Neural cell (in vitro differentiated cells): ENCODE measurements at regions not wholly inside any gene's neighbourhood (a gene's known extent, or its start where the extent isn't known, plus 50 kb on each side); places are given as distances from the start of the nearest gene placed in this dataset.

Source experiments
- H2AFZ ChIP-seq: fragments of 200-600, 300-800 bp; sonication (generic), shearing (Covaris generic); 2 replicates; pipeline ENCODE4 v1.6.0; 2014; ENCODE audit warnings: low read depth, mild to moderate bottlenecking, antibody characterized with exemption, low read length, moderate library complexity
- H3F3A ChIP-seq: fragments of 200-600 bp; shearing (Covaris generic); 2 replicates; pipeline ENCODE4 v1.6.1; 2016; ENCODE audit warnings: mild to moderate bottlenecking, moderate library complexity, mixed read lengths, antibody characterized with exemption, low read length; ENCODE audit not compliant: insufficient read depth, poor library complexity, severe bottlenecking
- H3K27ac ChIP-seq: fragments of 200-600, 300-800 bp; sonication (generic), shearing (Covaris generic); 2 replicates; pipeline ENCODE4 v1.5.1; 2014; ENCODE audit warnings: mild to moderate bottlenecking, low read length, moderate library complexity
- H3K27me3 ChIP-seq: fragments of 300-800, 200-600 bp; sonication (generic), shearing (Covaris generic); 2 replicates; pipeline ENCODE4 v1.6.0; 2014; ENCODE audit warnings: mild to moderate bottlenecking, low read depth, low read length, moderate library complexity; ENCODE audit not compliant: insufficient read depth
- H3K36me3 ChIP-seq: fragments of 300-800, 200-600 bp; sonication (generic), shearing (Covaris generic); 2 replicates; pipeline ENCODE4 v1.5.1; 2014; ENCODE audit warnings: mild to moderate bottlenecking, antibody characterized with exemption, low read length, moderate library complexity; ENCODE audit not compliant: insufficient read depth
- H3K4me2 ChIP-seq: fragments of 300-800, 200-600 bp; sonication (generic), shearing (Covaris generic); 2 replicates; pipeline ENCODE4 v1.6.0; 2014; ENCODE audit warnings: mild to moderate bottlenecking, low read length
- H3K4me3 ChIP-seq: fragments of 300-800, 200-600 bp; sonication (generic), shearing (Covaris generic); 2 replicates; pipeline ENCODE4 v1.5.1; 2014; ENCODE audit warnings: mild to moderate bottlenecking, low read length, moderate library complexity
- H3K79me2 ChIP-seq: fragments of 200-600 bp; shearing (Covaris generic); replicated peaks from 2 replicates; pipeline ENCODE4 v1.6.0; 2014; ENCODE audit warnings: mild to moderate bottlenecking, low read length, moderate library complexity; ENCODE audit not compliant: insufficient read depth
- H3K9ac ChIP-seq: fragments of 300-800, 200-600 bp; sonication (generic), shearing (Covaris generic); 2 replicates; pipeline ENCODE4 v1.6.1; 2016; ENCODE audit warnings: mild to moderate bottlenecking, low read length, mixed read lengths
- H3K9me2 ChIP-seq: fragments of 200-600 bp; shearing (Covaris generic); 2 replicates; pipeline ENCODE4 v1.6.1; 2016; ENCODE audit warnings: mild to moderate bottlenecking, low read length, mixed read lengths; ENCODE audit not compliant: insufficient read depth
- H3K9me3 ChIP-seq: fragments of 200-600, 300-800 bp; sonication (generic), shearing (Covaris generic); 2 replicates; pipeline ENCODE4 v1.6.1; 2016; ENCODE audit warnings: mild to moderate bottlenecking, mixed run types, low read length, moderate library complexity, mixed read lengths
- H4K20me1 ChIP-seq: fragments of 200-600 bp; shearing (Covaris generic); 2 replicates; pipeline ENCODE4 v1.6.1; 2016; ENCODE audit warnings: mild to moderate bottlenecking, mixed run types; ENCODE audit not compliant: insufficient read depth
- EZH2 ChIP-seq: fragments of 200-600, 300-800 bp; shearing (Covaris generic), sonication (generic); IDR thresholded peaks from 2 replicates; pipeline ENCODE4 v1.6.1; 2014; ENCODE audit warnings: antibody characterized with exemption, low read length, borderline replicate concordance, mild to moderate bottlenecking; ENCODE audit not compliant: insufficient read depth, poor library complexity, severe bottlenecking
- MXI1 ChIP-seq: fragments of 450-650 bp; conservative IDR thresholded peaks from 2 replicates; pipeline ENCODE4 v1.6.1; 2014; ENCODE audit warnings: antibody characterized with exemption, mild to moderate bottlenecking; ENCODE audit not compliant: poor library complexity, severe bottlenecking
- POLR2AphosphoS5 ChIP-seq: IDR thresholded peaks from 2 replicates; pipeline ENCODE4 v1.6.1; 2012
- RAD21 ChIP-seq: fragments of 450-650 bp; conservative IDR thresholded peaks from 2 replicates; pipeline ENCODE4 v1.6.1; 2014; ENCODE audit warnings: antibody characterized with exemption, mild to moderate bottlenecking, moderate library complexity
- TF ChIP-seq, protein P1 (sequence below): IDR thresholded peaks from 2 replicates; pipeline ENCODE4 v1.6.1; 2012; ENCODE audit warnings: borderline replicate concordance
- TF ChIP-seq, protein P2 (sequence below): fragments of 450-650 bp; IDR thresholded peaks from 2 replicates; pipeline ENCODE4 v1.5.1; 2014; ENCODE audit warnings: antibody characterized with exemption, mild to moderate bottlenecking, moderate library complexity; ENCODE audit not compliant: poor library complexity, severe bottlenecking

DNA sequence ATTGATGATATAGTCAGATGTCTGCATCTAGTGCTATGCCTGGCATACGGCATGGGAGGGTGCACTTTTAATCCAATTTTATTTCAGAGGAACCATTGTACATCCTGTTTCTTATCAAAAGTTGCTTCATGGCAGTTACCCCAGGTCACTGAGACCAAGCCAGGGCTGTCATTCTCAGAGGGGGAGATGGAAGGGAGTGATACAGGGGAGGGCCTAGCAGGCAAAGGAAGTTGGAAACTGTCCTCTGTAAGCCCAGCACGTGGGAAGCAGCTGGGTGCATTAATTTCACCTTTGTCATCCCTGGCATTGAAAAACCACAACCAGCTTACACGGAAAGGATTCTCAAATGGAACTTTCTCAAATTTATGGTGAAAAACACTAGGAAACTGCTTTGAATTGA lies 458.7 kb upstream of the ADAMTS5 start:
- no peak overlapping the region for H3K4me3 ChIP-seq

DNA sequence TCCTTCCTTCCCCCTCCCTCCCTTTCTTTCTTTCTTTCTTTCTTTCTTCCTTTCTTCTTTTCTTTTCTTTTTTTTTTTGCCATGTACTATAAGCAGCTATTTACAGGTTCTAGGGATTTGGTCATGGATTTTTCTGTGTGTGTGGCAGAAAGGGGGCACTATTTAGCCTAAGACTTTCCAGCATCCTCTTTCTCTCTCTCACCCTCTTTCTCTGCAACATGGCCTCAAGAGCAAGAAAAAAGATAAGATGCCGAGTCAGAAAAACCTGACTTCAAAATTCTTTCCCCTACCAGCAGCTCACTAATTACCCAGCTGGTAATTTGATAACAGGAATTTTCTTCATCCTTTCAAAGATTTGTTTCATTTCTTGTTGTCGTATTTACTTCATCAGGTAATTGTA lies 458.3 kb upstream of the ADAMTS5 start:
- Histone ChIP-seq H3K9ac (no peak overlapping the region), H2AFZ (no peak overlapping the region), H3K4me3 (no peak overlapping the region), H3K36me3 (no peaks in the 10 kb centered on the region), H3K27ac (no peak overlapping the region), H3K9me3 (no peaks in the 10 kb centered on the region), H4K20me1 (no peaks in the 10 kb centered on the region), H3K27me3 (no peaks in the 10 kb centered on the region), H3K9me2 (no peaks in the 10 kb centered on the region), H3K4me2 (no peak overlapping the region), H3K79me2 (no peaks in the 10 kb centered on the region), H3F3A (no peaks in the 10 kb centered on the region)
- TF ChIP-seq, protein P1, sequence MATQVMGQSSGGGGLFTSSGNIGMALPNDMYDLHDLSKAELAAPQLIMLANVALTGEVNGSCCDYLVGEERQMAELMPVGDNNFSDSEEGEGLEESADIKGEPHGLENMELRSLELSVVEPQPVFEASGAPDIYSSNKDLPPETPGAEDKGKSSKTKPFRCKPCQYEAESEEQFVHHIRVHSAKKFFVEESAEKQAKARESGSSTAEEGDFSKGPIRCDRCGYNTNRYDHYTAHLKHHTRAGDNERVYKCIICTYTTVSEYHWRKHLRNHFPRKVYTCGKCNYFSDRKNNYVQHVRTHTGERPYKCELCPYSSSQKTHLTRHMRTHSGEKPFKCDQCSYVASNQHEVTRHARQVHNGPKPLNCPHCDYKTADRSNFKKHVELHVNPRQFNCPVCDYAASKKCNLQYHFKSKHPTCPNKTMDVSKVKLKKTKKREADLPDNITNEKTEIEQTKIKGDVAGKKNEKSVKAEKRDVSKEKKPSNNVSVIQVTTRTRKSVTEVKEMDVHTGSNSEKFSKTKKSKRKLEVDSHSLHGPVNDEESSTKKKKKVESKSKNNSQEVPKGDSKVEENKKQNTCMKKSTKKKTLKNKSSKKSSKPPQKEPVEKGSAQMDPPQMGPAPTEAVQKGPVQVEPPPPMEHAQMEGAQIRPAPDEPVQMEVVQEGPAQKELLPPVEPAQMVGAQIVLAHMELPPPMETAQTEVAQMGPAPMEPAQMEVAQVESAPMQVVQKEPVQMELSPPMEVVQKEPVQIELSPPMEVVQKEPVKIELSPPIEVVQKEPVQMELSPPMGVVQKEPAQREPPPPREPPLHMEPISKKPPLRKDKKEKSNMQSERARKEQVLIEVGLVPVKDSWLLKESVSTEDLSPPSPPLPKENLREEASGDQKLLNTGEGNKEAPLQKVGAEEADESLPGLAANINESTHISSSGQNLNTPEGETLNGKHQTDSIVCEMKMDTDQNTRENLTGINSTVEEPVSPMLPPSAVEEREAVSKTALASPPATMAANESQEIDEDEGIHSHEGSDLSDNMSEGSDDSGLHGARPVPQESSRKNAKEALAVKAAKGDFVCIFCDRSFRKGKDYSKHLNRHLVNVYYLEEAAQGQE, result no peak
- no peak for TF ChIP-seq RAD21
- TF ChIP-seq POLR2AphosphoS5, result no peak
- TF ChIP-seq, protein P2, sequence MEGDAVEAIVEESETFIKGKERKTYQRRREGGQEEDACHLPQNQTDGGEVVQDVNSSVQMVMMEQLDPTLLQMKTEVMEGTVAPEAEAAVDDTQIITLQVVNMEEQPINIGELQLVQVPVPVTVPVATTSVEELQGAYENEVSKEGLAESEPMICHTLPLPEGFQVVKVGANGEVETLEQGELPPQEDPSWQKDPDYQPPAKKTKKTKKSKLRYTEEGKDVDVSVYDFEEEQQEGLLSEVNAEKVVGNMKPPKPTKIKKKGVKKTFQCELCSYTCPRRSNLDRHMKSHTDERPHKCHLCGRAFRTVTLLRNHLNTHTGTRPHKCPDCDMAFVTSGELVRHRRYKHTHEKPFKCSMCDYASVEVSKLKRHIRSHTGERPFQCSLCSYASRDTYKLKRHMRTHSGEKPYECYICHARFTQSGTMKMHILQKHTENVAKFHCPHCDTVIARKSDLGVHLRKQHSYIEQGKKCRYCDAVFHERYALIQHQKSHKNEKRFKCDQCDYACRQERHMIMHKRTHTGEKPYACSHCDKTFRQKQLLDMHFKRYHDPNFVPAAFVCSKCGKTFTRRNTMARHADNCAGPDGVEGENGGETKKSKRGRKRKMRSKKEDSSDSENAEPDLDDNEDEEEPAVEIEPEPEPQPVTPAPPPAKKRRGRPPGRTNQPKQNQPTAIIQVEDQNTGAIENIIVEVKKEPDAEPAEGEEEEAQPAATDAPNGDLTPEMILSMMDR, result no peak

More for the DNA sequence above, 458.7 kb upstream of the ADAMTS5 start:
- no peaks in the 10 kb centered on the region for H3K9me3 ChIP-seq
- no peak overlapping the region for H3K9ac ChIP-seq
- no peak overlapping the region for H2AFZ ChIP-seq
- no peaks in the 10 kb centered on the region for H3K36me3 ChIP-seq
- TF ChIP-seq MXI1, result no peak
- TF ChIP-seq POLR2AphosphoS5, result no peak
- TF ChIP-seq, protein P1, result no peak
- TF ChIP-seq EZH2, result no peak
- H3F3A ChIP-seq, result no peaks in the 10 kb centered on the region
- H3K9me2 ChIP-seq, result no peaks in the 10 kb centered on the region
- no peak overlapping the region for H3K4me2 ChIP-seq
- H3K79me2 ChIP-seq, result no peaks in the 10 kb centered on the region
- H3K27me3 ChIP-seq, result no peaks in the 10 kb centered on the region
- no peak overlapping the region for H3K27ac ChIP-seq
- no peaks in the 10 kb centered on the region for H4K20me1 ChIP-seq
